ENCODE measurements at regions not wholly inside any gene's neighbourhood (a gene's known extent, or its start where the extent isn't known, plus 50 kb on each side); places are given as distances from the start of the nearest gene placed in this dataset.

GRCh38 chr5:179430193-179431175, 85.2 kb upstream of the ADAMTS2 start:
- H3K4me3 ChIP-seq, result no peak overlapping the region
- 0% methylated on average over 20 of the region's 22 CpGs for WGBS (ENCODE audit: insufficient coverage, low coverage, missing lambda C conversion rate)
- FAIRE-seq, result no peak
- H3K4me2 ChIP-seq (ENCODE audit: insufficient read depth, low read length), result no peak overlapping the region
- no peak for DNase-seq (ENCODE audit: extremely low read depth in 1 of 4, low spot score in 3 of 4)
- H2AFZ ChIP-seq (ENCODE audit: low read depth, low read length), result no peak overlapping the region
- H3K9me1 ChIP-seq (ENCODE audit: control insufficient read depth, insufficient read depth, low read length), result no peaks in the 10 kb centered on the region
- ATAC-seq, result no peak
- no peaks in the 10 kb centered on the region for H3K9me3 ChIP-seq (replicated peaks; ENCODE audit: control insufficient read depth, insufficient read depth, low read depth, low read length)
- intact Hi-C loops (cut with micrococcal nuclease), result no loop called here
- H3K4me1 ChIP-seq (replicated peaks in 1 of 2; ENCODE audit: control insufficient read depth in 2 of 2, insufficient read depth in 2 of 2, low read length in 2 of 2), result peaks cover 0 to 3% of the 10 kb centered on the region in 2 experiments; a peak in 2 of 5 replicates
- H4K20me1 ChIP-seq (replicated peaks; ENCODE audit: control insufficient read depth, insufficient read depth, low read length), result no peaks in the 10 kb centered on the region
- no peak overlapping the region for H3K27ac ChIP-seq (ENCODE audit: extremely low read depth, low read depth, low read length)
- no peak overlapping the region; a peak in 1 of 4 replicates for H3K9ac ChIP-seq (ENCODE audit: insufficient read depth in 1 of 2, low read depth in 2 of 2, low read length in 2 of 2)
- POLR2A ChIA-PET, result no interaction called here
- CTCF ChIA-PET (ENCODE audit: low intra/inter-chr PET ratio), result no interaction called here
- no peaks in the 10 kb centered on the region for H3K36me3 ChIP-seq (ENCODE audit: control insufficient read depth, insufficient read depth, low read length)
- peaks cover 8 to 57% of the 10 kb centered on the region in 2 experiments; a peak in 3 of 5 replicates for H3K27me3 ChIP-seq (ENCODE audit: control insufficient read depth in 2 of 2, insufficient read depth in 2 of 2, low read length in 2 of 2)
- no TSS peak for BruUV-seq (replicated peaks)
- no peaks in the 10 kb centered on the region for H3K79me2 ChIP-seq (ENCODE audit: control insufficient read depth, insufficient read depth, low read length)
- in situ Hi-C loops (cut with MboI), result no loop called here
- TF ChIP-seq RBM17 (IDR thresholded peaks at IDR 0.05; ENCODE audit: borderline replicate concordance, low read depth, low read length) (no peak), EGR1 (conservative IDR thresholded peaks at IDR 0.05) (no peak), BDP1 (IDR thresholded peaks at IDR 0.05; ENCODE audit: insufficient read depth, insufficient read length) (no peak), SRSF1 (IDR thresholded peaks at IDR 0.05; ENCODE audit: low read depth, low read length) (no peak), ZC3H4 (CRISPR knock-in tag; IDR thresholded peaks at IDR 0.05; ENCODE audit: borderline replicate concordance) (no peak), TCF7L2 (IDR thresholded peaks at IDR 0.05; ENCODE audit: low read depth, low read length) (no peak), TFAM (CRISPR knock-in tag; conservative IDR thresholded peaks at IDR 0.05) (no peak), THAP12 (CRISPR knock-in tag; IDR thresholded peaks at IDR 0.05) (no peak), E2F6 (IDR thresholded peaks at IDR 0.05; ENCODE audit: borderline replicate concordance in 1 of 2, extremely low read depth in 1 of 2, insufficient read depth in 1 of 2, insufficient read length in 1 of 2, low read depth in 1 of 2, low read length in 1 of 2, poor library complexity in 1 of 2, severe bottlenecking in 1 of 2) (no peak), ZNF232 (CRISPR knock-in tag; IDR thresholded peaks at IDR 0.05) (no peak), HDAC1 (IDR thresholded peaks at IDR 0.05) (no peak), SNAPC5 (CRISPR knock-in tag; IDR thresholded peaks at IDR 0.05) (no peak), ZNF780A (CRISPR knock-in tag; IDR thresholded peaks at IDR 0.05) (no peak), E4F1 (CRISPR knock-in tag; IDR thresholded peaks at IDR 0.05; ENCODE audit: borderline replicate concordance) (no peak), SMC3 (conservative IDR thresholded peaks at IDR 0.05; ENCODE audit: insufficient read depth, low read depth, low read length) (no peak)

All from K562 (cell line).